ENCODE measurements at regions not wholly inside any gene's neighbourhood (a gene's known extent, or its start where the extent isn't known, plus 50 kb on each side); places are given as distances from the start of the nearest gene placed in this dataset.

DNA sequence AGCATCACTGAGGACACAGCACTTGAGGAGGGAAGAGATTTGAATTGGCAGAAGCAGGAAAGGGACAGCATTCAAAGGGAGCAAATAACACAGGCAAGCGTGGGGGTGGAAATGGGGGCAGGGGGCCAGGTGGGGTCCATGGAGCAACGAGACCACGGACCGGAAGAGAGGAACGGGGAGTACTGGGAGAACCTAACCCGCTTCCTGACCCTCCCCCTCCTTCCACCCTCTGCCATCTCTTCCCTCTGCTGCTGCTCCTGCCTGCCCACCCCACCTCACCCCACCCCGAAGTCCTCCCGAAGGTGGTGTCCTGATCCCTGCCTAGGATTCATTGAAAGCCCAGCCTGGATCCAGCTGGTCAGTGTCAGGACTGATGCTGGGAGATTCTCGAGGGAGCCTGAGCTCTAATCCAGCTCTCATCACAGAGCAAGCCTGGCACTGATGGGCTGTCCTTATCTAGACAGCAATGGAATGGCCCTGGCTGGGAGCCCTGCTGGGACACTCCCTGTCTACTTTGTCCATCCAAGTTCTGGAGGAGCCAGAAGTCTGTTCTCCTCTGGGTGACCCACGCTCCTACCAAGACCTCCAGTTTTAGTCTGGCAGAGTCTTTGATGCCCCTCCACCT lies 105.0 kb downstream of the TRIM29 start:
- DNase-seq (ENCODE audit: low spot score): no peak

DNA sequence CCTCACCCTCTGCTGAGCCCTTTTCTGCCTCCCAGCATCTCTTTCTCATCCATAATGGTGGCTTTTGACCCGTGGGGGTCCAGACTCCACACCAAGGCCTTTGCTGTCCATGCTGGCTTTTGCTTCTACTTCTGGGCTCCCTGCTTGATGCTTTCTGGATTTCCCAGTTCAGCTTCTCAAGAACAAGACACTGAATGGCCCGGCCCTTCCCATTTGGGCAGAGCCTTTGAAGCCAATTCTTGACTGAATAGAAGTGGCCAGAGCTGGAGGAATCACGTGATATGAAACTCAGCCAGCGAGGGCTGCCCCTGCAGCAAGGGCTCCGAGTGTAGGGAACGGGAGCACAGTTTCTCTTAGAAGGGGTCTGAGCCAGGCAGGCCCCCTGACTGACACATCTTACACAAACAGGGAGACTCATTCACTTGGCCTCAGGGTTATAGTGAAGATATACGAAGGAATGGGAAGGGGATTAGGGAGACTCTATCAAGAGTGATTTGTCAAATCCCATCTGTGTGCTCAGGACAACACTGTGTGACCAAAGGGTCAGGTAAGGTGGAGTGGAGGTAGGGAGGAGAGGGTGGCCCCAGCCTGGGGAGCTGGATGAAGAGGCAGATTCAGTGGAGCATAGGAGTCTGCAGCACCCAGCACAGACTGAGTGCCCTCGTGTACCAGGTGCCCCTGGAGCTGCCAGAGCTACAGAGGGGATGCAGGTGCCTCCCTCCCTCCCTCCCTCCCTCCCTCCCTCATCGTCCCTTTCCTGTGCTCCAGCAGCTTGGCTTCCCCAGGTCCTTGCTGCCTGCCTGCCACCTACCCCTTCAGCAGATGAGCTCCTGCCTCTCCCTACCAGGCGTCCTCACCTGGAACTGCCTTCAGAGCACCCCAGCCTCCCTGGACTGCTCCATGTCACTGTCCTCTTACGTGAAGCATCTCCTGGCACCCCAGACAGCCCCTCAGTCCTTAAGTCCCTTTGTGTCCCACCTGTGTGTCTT lies 106.0 kb downstream of the TRIM29 start:
- no peak for DNase-seq (ENCODE audit: low spot score)

DNA sequence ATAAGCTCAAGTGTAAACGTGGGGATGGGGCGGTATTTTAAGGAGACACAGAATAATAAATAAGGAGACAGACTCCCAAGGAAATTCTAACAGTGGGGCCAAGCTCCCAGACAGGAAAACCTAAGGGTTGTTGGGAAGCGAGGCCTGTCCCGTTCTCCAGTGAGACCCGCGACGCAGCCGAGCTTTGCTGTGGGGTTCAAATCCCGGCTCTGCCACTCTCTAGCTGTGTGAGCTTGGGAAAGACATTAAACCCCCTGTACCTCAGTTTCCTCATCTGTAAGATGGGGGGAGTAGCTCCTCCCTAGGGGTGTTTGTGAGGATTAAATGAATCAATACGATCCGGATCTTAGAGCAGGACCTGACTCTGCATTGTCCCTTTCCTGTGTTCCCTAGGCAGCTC lies 106.8 kb downstream of the TRIM29 start:
- DNase-seq (ENCODE audit: low spot score): no peak

- DNase-seq (ENCODE audit: low spot score): no peak
These were observed 107.5 kb downstream of the TRIM29 start for GRCh38 chr11:120030411-120030810.

DNA sequence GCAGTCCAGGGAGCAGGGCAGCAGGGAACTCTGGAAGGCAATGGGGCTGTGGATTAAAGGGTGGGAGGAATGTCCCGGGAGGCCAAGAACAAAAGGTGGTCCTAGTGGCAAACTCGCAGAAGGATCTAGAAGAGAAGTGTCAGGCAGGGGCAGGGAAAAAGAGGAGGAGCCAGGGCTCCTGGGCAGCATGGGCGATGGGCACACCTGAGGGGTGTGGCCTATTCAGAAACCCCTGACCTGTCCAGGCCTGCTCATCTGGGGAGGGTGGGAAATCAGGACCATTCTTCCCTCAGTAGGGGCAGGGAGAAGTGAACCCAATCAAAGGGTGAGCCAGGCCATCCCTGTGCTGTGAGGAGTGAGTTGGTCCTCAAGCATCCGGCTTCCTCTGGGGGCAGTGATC lies 108.6 kb downstream of the TRIM29 start:
- DNase-seq (ENCODE audit: low spot score): no peak

DNA sequence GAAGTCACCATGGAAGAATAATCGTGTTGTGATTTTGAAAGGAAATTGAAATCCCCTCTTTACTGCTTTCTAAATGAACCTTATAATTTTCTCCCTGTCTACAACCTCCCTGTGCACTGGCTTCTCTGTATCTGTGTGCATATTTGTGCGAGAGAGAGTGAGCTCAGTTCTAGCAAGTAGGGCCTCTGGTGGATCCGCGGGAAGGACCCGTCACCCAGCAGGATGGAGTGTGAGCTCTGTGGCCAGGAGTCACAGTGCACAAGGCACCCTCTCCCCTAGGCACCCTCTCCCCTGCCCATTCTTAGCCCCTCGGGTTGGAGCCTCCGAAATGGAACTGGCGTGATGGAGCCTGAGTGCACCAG lies 109.0 kb downstream of the TRIM29 start:
- DNase-seq (ENCODE audit: low spot score): no peak

DNA sequence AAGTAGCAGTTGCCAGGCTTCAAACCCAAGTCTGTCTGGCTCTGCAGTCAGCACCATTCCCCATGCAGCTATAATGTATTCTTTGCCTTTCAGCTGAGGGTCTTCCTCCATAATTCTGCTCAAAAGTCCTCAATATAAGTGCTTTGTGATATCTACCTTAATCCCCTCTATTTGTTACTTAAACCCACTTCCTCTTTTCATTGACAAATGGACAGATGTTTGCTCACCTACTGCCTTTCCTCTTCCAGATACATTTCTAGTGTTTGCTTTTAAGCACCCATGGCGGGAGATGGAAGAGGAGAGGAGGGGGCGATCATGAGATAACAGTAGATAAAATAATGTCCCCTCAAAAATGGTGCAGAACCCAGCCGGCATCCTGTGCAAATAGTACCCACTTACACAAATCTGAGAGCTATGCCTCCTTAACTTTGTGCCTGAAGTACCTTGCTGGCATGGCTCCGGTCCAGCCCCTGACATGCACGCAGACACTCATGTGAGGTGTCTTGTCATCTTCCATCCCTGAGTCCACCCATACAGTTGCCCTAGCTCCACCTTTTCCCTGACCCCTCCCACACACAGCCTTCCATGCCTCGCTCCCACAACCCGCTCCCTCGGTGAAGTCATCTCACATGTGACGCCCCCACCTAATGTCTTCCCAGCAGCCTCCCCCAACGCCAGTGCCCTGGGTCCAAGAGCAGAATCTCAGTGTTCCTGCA lies 109.6 kb downstream of the TRIM29 start:
- no peak for DNase-seq (ENCODE audit: low spot score)

- no peak for DNase-seq (ENCODE audit: low spot score)
These were observed 110.2 kb downstream of the TRIM29 start for GRCh38 chr11:120027546-120028180.

DNA sequence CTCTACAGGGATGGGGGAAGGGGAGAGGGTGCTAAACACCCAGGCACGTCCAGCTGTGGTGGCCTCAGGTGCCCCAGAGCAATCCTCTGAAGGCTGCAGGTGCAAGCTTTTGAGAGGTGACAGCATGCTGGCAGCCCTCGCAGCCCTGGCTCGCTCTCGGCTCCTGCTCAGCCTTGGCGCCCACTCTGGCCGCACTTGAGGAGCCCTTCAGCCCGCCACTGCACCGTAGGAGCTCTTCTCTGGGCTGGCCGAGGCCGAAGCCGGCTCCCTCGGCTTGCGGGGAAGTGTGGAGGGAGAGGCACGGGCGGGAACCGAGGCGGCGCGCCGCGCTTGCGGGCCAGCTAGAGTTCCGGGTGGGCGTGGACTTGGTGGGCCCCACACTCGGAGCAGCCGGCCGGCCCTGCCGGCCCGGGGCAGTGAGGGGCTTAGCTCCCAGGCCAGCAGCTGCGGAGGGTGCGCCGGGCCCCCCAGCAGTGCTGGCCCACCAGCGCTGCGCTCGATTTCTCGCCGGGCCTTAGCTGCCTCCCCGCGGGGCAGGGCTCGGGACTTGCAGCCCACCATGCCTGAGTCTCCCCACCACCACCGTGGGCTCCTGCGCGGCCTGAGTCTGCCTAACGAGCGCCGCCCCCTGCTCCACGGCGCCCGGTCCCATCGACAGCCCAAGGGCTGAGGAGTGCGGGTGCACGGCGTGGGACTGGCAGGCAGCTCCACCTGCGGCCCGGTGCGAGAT lies 112.1 kb downstream of the TRIM29 start:
- DNase-seq (ENCODE audit: low spot score): no peak

DNA sequence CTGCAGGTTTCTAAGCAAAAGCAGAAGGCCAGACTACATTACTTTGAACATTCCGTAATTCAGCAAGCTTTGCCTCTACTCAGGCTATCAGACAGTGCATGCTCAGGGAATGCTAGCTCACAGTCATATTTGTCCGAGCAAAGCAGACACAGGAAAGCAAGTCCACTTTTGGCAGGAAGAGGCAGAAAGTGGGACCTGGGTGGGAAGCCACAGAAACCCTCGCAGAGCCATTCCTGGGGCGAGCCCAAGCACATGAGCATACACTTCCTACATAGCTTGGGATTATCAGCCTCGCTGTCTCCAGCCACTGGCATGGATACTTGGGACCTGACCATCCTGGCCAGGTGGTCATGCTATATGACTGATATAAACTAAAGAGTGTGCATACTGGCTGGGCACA lies 113.3 kb downstream of the TRIM29 start:
- no peak for DNase-seq (ENCODE audit: low spot score)

GRCh38 chr11:120024046-120024445 lies 113.9 kb downstream of the TRIM29 start:
- no peak for DNase-seq (ENCODE audit: low spot score)

GRCh38 chr11:120023551-120023950 lies 114.4 kb downstream of the TRIM29 start:
- DNase-seq (ENCODE audit: low spot score): no peak

GRCh38 chr11:120023120-120023519 lies 114.8 kb downstream of the TRIM29 start:
- DNase-seq (ENCODE audit: low spot score): no peak

DNA sequence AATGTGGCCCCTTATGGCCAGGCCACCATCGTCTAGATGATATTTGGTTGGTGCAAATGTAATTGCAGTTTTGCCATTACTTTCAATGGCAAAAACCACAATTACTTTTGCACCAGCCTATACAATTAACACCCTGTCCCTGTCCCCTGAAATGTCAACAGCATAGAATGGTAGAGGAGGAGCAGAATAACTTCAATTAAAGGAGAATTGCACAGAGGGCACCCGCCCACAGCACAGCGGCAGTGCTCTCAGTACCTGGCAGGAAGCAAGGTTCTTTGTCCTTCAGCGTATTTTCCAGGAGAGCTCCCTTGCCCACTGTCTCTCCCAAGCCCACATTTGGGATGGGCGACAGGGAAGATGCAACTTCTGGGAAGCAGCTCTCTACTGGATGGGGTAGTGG lies 115.3 kb downstream of the TRIM29 start:
- DNase-seq (ENCODE audit: low spot score): no peak

- DNase-seq (ENCODE audit: low spot score): no peak
These were observed 115.9 kb downstream of the TRIM29 start for GRCh38 chr11:120021978-120022377.

DNA sequence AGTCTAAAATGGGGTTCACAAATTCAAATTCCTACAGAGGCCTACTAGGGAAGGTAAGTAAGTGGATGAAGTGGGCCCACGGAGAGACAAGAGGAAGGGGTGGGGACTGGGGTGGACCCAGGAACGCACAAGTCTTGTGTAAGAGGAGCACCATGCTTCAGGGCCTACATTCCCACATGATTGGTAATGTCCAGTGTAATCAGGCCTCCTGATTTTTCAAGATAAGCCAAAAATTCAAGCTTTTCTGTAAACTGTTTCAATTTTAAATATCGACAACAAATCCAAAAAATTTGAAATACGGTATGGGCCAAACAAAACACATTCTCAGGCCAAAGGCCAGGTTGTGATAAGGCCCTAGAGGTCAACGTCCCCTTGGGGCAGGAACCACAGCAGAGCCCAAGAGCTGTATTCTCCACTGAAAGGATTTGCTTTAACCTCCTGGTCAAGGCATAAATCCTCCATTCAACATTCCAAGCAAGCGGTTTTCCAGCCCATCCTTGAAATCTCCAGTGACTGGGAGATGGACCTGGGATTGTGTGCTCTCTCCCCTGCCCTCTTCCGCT lies 116.4 kb downstream of the TRIM29 start:
- no peak for DNase-seq (ENCODE audit: low spot score)

DNA sequence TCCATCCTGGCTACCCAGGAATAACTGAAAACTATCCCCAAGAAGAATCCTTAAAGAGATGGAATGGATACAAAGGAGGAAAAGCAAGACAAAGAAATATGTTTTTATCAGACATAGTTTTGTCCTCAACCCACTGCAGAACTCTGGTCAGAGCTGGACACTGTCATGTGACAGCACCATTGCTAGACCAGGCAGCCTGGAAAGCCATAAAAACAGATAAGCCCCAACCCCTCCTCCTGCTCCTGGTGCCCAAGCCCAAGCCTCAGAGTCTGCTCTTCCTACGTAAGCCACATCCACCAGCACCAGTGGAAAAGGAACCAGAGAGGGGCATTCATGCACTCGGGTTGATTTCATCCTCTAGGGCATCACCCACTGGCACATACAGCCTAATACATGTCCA lies 116.9 kb downstream of the TRIM29 start:
- no peak for DNase-seq (ENCODE audit: low spot score)

DNA sequence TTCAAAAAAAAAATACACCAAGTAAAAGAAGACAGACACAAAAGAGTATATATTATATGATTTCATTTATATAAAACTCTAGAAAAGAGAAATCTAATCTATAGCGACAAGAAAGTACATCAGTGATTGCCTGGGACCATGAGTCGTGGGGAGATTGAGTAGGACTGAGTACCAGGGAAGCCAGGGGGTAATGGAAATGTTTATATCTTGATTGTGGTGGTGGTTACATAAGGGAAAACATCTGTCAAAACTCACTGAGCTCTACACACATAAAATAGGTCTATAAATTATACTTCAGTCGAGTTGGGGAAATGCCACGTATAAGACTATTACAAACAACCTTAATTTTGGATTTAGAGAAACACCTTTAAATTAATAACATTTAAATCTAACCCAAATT lies 117.4 kb downstream of the TRIM29 start:
- DNase-seq (ENCODE audit: low spot score): no peak

DNA sequence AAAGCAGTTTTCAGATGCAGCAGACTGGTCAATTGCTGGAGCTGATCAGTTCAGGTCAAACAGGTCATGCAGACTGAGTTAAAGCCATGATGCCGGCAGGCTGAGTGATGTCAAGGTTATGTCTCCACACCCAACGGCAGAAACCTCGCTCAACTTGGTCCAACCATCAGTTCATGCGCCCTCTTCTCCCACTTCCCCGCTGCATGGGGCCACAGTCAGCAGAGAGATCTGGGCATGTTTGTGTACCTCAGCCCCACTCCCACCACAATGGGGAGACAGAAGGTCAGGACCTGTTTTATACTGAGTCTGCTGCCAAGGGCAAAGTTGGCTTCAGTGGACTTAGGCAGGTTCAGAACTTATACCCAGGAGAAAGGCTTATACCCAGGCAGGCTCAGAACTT lies 118.7 kb downstream of the TRIM29 start:
- no peak for DNase-seq (ENCODE audit: low spot score)

GRCh38 chr11:120017582-120018150 lies 120.2 kb downstream of the TRIM29 start:
- no peak for DNase-seq (ENCODE audit: low spot score)

Measured in COLO829 (cell line).